ENCODE measurements at regions not wholly inside any gene's neighbourhood (a gene's known extent, or its start where the extent isn't known, plus 50 kb on each side); places are given as distances from the start of the nearest gene placed in this dataset.

DNA sequence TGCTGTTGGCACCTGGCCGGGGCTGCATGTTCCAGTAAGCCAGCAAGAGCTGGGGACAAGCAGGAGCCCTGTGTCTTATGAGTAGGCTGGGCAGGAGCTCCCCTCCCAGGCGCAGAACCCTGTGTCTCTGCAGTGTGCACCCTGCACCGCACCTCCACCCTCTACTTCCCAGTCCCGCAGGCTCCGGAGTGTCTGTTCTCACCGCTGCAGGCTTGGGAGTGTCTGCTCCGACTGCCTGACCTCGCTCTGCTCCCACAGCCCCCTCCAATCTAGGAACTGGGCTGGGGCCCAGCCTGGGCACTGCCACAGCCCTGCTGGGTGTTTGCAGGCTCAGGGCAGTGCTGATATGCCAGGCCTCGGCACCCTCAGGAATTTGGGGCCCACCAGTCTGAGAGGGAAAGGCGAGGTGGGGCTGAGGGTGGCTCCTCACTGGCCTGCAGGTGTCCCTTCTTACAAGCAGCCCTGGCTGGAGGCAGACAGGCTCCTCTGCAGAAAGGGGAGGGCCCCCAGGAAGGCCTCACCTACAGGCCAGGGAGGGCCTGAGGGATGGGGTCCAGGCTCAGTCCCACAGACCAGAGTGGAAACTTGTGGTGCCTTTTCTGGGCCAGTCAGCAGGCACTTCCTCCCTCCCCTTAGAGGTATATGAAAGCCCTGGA lies 871.6 kb upstream of the GJE1 start:
- no peak for DNase-seq (ENCODE audit: low spot score)
- H3K4me3 ChIP-seq = no peak overlapping the region
- H3K79me2 ChIP-seq (ENCODE audit: low read depth) = no peaks in the 10 kb centered on the region
- H2AFZ ChIP-seq (replicated peaks) = peak overlapping the region; percentile 59
- Mint-ChIP-seq H3K27me3 (ENCODE audit: insufficient read depth, low read depth) (no peaks in the 10 kb centered on the region), H3K27ac (no peak overlapping the region), H3K4me3 (no peak overlapping the region), H3K9me3 (no peaks in the 10 kb centered on the region), H3K36me3 (no peaks in the 10 kb centered on the region), H3K4me1 (peaks cover 2% of the 10 kb centered on the region)
- H3K4me1 ChIP-seq = no peaks in the 10 kb centered on the region
- no peaks in the 10 kb centered on the region for H3F3A ChIP-seq (ENCODE audit: low read depth)
- H3K27me3 ChIP-seq = no peaks in the 10 kb centered on the region
- no peak overlapping the region for H3K27ac ChIP-seq
- no peaks in the 10 kb centered on the region for H3K9me3 ChIP-seq (ENCODE audit: low read depth)
- TF ChIP-seq EZH2 (IDR thresholded peaks at IDR 0.05) = no peak
- no peak for TF ChIP-seq EZH2phosphoT487 (IDR thresholded peaks at IDR 0.05)
- TF ChIP-seq, protein P1, sequence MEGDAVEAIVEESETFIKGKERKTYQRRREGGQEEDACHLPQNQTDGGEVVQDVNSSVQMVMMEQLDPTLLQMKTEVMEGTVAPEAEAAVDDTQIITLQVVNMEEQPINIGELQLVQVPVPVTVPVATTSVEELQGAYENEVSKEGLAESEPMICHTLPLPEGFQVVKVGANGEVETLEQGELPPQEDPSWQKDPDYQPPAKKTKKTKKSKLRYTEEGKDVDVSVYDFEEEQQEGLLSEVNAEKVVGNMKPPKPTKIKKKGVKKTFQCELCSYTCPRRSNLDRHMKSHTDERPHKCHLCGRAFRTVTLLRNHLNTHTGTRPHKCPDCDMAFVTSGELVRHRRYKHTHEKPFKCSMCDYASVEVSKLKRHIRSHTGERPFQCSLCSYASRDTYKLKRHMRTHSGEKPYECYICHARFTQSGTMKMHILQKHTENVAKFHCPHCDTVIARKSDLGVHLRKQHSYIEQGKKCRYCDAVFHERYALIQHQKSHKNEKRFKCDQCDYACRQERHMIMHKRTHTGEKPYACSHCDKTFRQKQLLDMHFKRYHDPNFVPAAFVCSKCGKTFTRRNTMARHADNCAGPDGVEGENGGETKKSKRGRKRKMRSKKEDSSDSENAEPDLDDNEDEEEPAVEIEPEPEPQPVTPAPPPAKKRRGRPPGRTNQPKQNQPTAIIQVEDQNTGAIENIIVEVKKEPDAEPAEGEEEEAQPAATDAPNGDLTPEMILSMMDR (IDR thresholded peaks at IDR 0.05) = no peak
- no peaks in the 10 kb centered on the region for H4K20me1 ChIP-seq (ENCODE audit: low read depth)
- H3K4me2 ChIP-seq = no peak overlapping the region
- H3K36me3 ChIP-seq = no peaks in the 10 kb centered on the region
- no peak overlapping the region for H3K9ac ChIP-seq

DNA sequence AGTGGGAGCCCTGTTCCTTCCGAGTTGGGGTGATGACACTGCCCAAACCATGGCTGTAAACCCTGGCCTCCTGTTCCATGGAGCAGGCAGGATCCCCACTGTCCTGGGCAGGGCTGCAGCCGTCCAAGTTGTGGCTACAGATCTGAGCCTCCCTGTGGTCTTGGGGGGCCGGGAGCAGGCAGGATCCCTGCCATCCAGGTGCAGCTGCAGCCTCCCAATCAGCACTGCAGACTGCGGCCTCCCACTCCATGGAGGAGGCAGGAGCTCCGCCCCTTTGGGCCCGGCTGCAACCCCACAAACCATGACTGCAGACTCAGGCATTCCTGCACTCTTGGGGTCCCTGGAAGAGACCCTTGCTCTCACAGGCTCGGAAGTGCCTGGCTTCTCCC lies 872.1 kb upstream of the GJE1 start:
- Histone ChIP-seq H3K27me3 (no peaks in the 10 kb centered on the region), H3K4me3 (no peak overlapping the region), H2AFZ (replicated peaks) (peak overlapping the region; percentile 59), H4K20me1 (ENCODE audit: low read depth) (no peaks in the 10 kb centered on the region), H3K36me3 (no peaks in the 10 kb centered on the region), H3K4me2 (no peak overlapping the region), H3K79me2 (ENCODE audit: low read depth) (no peaks in the 10 kb centered on the region), H3K4me1 (no peaks in the 10 kb centered on the region), H3K27ac (no peak overlapping the region), H3F3A (ENCODE audit: low read depth) (no peaks in the 10 kb centered on the region), H3K9ac (no peak overlapping the region), H3K9me3 (ENCODE audit: low read depth) (no peaks in the 10 kb centered on the region)
- DNase-seq (ENCODE audit: low spot score) = peak; percentile 3
- no peak for TF ChIP-seq EZH2phosphoT487 (IDR thresholded peaks at IDR 0.05)
- TF ChIP-seq EZH2 (IDR thresholded peaks at IDR 0.05) = no peak
- TF ChIP-seq, protein P1 (IDR thresholded peaks at IDR 0.05) = no peak
- H3K9me3 Mint-ChIP-seq = no peaks in the 10 kb centered on the region
- H3K27ac Mint-ChIP-seq = no peak overlapping the region
- peaks cover under 1% of the 10 kb centered on the region for H3K4me1 Mint-ChIP-seq
- H3K36me3 Mint-ChIP-seq = no peaks in the 10 kb centered on the region
- H3K4me3 Mint-ChIP-seq = no peak overlapping the region
- no peaks in the 10 kb centered on the region for H3K27me3 Mint-ChIP-seq (ENCODE audit: insufficient read depth, low read depth)

DNA sequence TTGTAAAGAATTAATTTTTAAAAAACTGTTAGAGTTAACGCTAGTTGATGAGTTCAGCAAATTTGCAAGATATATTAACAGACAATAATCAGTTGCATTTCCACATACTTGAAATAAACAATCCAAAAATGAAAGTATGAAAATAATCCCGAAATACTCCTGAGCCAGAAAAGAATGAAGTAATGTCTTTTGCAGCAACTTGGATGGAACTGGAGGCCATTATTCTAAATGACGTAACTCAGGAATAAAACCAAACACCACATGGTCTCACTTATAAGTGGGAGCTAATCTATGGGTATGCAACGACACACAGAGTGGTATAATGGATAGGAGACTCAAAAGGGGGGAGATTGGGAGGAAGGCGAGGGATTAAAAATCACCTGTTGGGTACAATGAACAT lies 872.9 kb upstream of the GJE1 start:
- Histone ChIP-seq H3K9me3 (ENCODE audit: low read depth) (no peaks in the 10 kb centered on the region), H3K4me3 (no peak overlapping the region), H3K27me3 (no peaks in the 10 kb centered on the region), H2AFZ (replicated peaks) (no peak overlapping the region), H3K79me2 (ENCODE audit: low read depth) (no peaks in the 10 kb centered on the region), H3K27ac (no peak overlapping the region), H3K9ac (no peak overlapping the region), H3K4me2 (no peak overlapping the region), H3K36me3 (no peaks in the 10 kb centered on the region), H4K20me1 (ENCODE audit: low read depth) (no peaks in the 10 kb centered on the region), H3K4me1 (no peaks in the 10 kb centered on the region), H3F3A (ENCODE audit: low read depth) (no peaks in the 10 kb centered on the region)
- Mint-ChIP-seq H3K9me3 (no peaks in the 10 kb centered on the region), H3K27ac (no peak overlapping the region), H3K4me1 (no peaks in the 10 kb centered on the region), H3K27me3 (ENCODE audit: insufficient read depth, low read depth) (no peaks in the 10 kb centered on the region), H3K4me3 (no peak overlapping the region), H3K36me3 (no peaks in the 10 kb centered on the region)
- DNase-seq (ENCODE audit: low spot score) = no peak
- TF ChIP-seq EZH2 (IDR thresholded peaks at IDR 0.05) (no peak), EZH2phosphoT487 (IDR thresholded peaks at IDR 0.05) (no peak)
- TF ChIP-seq, protein P1 (IDR thresholded peaks at IDR 0.05) = no peak
